Motor neuron (in vitro differentiated cells): ENCODE measurements at regions not wholly inside any gene's neighbourhood (a gene's known extent, or its start where the extent isn't known, plus 50 kb on each side); places are given as distances from the start of the nearest gene placed in this dataset.

ENCODE experiments used
- ATAC-seq, 8 experiments: fragments of 200-7000 bp; cut with Tn5 transposase; replicated peaks in 6 of 8; 2 replicates each; pipeline ENCODE4 v1.8.0; 2021; ENCODE audit warnings: mild to moderate bottlenecking in 8 of 8, moderate library complexity in 8 of 8
- H3K27ac ChIP-seq, 2 donors: fragments of 250-450 bp; sonication (Bioruptor Pico); 2 replicates each; pipeline ENCODE4 v1.9.0; 2021; ENCODE audit warnings: antibody characterized with exemption in 2 of 2, mild to moderate bottlenecking in 2 of 2, moderate library complexity in 1 of 2
- H3K4me1 ChIP-seq, 2 donors: fragments of 250-450 bp; sonication (Bioruptor Pico); replicated peaks in 1 of 2; 2 replicates each; pipeline ENCODE4 v1.6.1; 2021; ENCODE audit warnings: antibody characterized with exemption in 2 of 2, mild to moderate bottlenecking in 2 of 2, moderate library complexity in 1 of 2
- H3K4me3 ChIP-seq, 5 donors: fragments of 250-450 bp; sonication (Bioruptor Pico); 2 replicates each; pipeline ENCODE4 v1.9.0; 2021; ENCODE audit warnings: antibody characterized with exemption in 5 of 5, mild to moderate bottlenecking in 5 of 5, moderate library complexity in 4 of 5
- WGBS, 10 experiments: fragments of 450-650 bp; shearing (Covaris generic); methylation state at CpG; one replicate each; pipeline ENCODE4 v1.0.0; 2022; 5-methylcytosine and 5-hydroxymethylcytosine counted together
- in situ Hi-C, 9 experiments: fragments of 400-800 bp; cut with MboI; loops; one replicate each; pipeline ENCODE4 v1.15.0; 2021; ENCODE audit warnings: low sequenced_read_pairs in 9 of 9, low pct_unique_long_range_greater_than_20kb in 2 of 9; ENCODE audit not compliant: unreplicated experiment in 9 of 9

GRCh38 chr5:61596265-61596664 lies 264.2 kb downstream of the ZSWIM6 start:
- in situ Hi-C loops = no loop called here
- Histone ChIP-seq H3K4me3 (no peak overlapping the region), H3K4me1 (peaks cover 0 to 11% of the 10 kb centered on the region in 2 donors), H3K27ac (no peak overlapping the region)
- no peak for ATAC-seq
- WGBS, 10 experiments = 0 to 100% (median 100%) methylated on average over 1 of the region's 1 CpG; no CpG with 5 or more reads in 4 of the 10 experiments

DNA sequence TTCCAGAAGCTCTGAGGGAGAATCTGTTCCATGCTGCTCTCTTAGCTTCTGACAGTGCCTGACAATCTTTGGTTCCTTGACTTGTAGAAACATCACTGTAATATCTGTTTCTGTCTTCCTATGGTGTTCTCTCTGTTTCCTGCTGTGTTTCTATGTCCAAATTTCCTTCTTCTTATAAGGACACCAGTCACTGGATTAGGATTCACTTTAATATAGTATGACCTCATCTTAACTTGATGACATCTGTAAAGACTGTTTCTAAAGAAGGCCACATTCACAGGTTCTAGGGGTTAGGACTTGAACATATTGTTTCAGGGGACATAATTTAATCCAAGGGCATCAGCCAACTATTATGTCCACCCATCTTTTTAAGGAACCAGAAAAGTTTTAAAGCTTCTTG lies 265.6 kb downstream of the ZSWIM6 start:
- in situ Hi-C loops = no loop called here
- Histone ChIP-seq H3K27ac (no peak overlapping the region), H3K4me1 (peaks cover 0 to 11% of the 10 kb centered on the region in 2 donors), H3K4me3 (no peak overlapping the region)
- no peak for ATAC-seq

GRCh38 chr5:61598126-61598525 lies 266.1 kb downstream of the ZSWIM6 start:
- H3K4me3 ChIP-seq = no peak overlapping the region
- H3K4me1 ChIP-seq = peaks cover 0 to 11% of the 10 kb centered on the region in 2 donors
- in situ Hi-C loops = no loop called here
- H3K27ac ChIP-seq = no peak overlapping the region
- 100% methylated on average over 1 to 2 of the region's 3 CpGs; no CpG with 5 or more reads in 6 of the 10 experiments for WGBS, 10 experiments
- no peak for ATAC-seq

DNA sequence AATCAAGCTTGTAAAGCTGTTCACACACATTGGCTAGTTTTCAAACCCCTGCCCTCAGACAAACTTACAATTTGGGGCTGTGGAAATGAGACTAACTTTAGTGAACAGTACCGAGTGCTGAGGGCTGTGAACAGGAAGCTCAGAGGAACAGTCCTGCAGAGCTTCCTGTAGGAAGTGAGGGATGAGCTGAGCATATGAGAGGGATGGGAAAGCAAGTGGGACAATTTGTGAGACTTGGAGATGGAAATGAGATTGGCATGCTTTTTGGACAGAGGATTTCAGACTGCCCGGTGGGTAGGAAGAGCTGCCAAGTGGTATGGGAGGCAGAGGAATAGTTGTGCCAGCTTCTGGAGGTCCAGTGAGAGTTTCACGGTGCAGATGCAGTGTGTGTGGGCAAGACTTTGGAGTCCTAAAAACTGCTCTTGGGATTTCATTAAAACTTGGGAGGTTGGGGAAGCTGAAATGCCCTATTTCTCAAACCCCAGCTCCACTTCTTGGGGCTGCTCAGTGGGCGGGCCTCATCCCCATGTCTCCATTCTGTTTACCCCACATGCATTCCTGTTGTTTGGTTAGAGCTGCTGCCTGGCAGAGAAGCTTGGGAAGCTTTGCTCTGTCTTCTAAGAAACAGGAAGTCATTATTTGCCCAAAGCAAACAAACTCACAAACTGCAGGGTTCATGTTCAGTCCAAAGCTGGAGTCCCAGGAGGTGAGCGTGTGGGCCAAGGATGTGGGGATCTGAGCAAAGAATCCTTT lies 267.5 kb downstream of the ZSWIM6 start:
- Histone ChIP-seq H3K4me1 (peaks cover 3 to 19% of the 10 kb centered on the region in 2 donors), H3K27ac (no peak overlapping the region), H3K4me3 (no peak overlapping the region)
- in situ Hi-C loops = no loop called here
- WGBS, 10 experiments = 0 to 100% (median 89%) methylated on average over 1 to 5 of the region's 5 CpGs; no CpG with 5 or more reads in 3 of the 10 experiments
- peak in 4 of 8 experiments; percentile 66 to 90 (median 77) for ATAC-seq

- peak in 3 of 8 experiments; percentile 34 to 40 (median 36) for ATAC-seq
- H3K4me1 ChIP-seq = peaks cover 3 to 21% of the 10 kb centered on the region in 2 donors
- no peak overlapping the region for H3K4me3 ChIP-seq
- in situ Hi-C loops = no loop called here
- H3K27ac ChIP-seq = no peak overlapping the region
Observed at GRCh38 chr5:61600123-61600444, 268.0 kb downstream of the ZSWIM6 start.

DNA sequence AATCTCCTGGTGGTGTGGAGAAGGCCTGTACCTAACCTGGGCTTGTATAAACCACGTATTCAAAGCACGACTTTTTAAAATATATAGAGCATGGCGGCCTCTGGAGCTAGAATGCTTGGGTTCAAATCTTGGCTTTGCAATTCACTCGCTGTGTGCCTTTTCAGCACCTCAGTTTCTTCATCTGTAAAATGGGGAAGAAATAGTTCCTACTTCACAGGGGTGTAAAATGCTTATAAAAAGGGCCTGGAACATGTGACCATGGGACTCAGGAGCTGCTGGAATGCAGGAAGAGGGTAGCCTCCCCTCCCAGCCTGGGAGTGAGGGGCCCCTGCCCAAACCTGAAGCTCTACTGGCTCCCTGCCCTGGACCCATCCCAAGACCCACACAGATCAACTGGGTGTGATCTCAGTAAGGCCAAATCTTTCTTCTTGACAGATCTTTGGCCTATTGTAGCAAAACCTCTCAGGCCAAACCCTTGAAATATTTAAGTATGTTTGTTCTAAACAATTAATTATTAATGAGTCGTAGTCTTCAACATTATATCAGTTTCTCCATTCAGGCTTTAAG lies 269.0 kb downstream of the ZSWIM6 start:
- no peak for ATAC-seq
- H3K4me3 ChIP-seq = no peak overlapping the region

GRCh38 chr5:61603211-61603908 lies 271.3 kb downstream of the ZSWIM6 start:
- Histone ChIP-seq H3K4me1 (peaks cover 3 to 24% of the 10 kb centered on the region in 2 donors), H3K27ac (no peak overlapping the region), H3K4me3 (no peak overlapping the region)
- WGBS, 10 experiments = 11 to 90% (median 68%) methylated on average over 2 to 5 of the region's 6 CpGs
- peak in 5 of 8 experiments; percentile 19 to 60 (median 52) for ATAC-seq
- in situ Hi-C loops = no loop called here

More for the DNA sequence above, 269.0 kb downstream of the ZSWIM6 start:
- in situ Hi-C loops = no loop called here
- Histone ChIP-seq H3K4me1 (peaks cover 3 to 24% of the 10 kb centered on the region in 2 donors), H3K27ac (no peak overlapping the region)
- WGBS, 10 experiments = 30 to 100% (median 87%) methylated on average over 1 to 5 of the region's 5 CpGs; no CpG with 5 or more reads in 1 of the 10 experiments

DNA sequence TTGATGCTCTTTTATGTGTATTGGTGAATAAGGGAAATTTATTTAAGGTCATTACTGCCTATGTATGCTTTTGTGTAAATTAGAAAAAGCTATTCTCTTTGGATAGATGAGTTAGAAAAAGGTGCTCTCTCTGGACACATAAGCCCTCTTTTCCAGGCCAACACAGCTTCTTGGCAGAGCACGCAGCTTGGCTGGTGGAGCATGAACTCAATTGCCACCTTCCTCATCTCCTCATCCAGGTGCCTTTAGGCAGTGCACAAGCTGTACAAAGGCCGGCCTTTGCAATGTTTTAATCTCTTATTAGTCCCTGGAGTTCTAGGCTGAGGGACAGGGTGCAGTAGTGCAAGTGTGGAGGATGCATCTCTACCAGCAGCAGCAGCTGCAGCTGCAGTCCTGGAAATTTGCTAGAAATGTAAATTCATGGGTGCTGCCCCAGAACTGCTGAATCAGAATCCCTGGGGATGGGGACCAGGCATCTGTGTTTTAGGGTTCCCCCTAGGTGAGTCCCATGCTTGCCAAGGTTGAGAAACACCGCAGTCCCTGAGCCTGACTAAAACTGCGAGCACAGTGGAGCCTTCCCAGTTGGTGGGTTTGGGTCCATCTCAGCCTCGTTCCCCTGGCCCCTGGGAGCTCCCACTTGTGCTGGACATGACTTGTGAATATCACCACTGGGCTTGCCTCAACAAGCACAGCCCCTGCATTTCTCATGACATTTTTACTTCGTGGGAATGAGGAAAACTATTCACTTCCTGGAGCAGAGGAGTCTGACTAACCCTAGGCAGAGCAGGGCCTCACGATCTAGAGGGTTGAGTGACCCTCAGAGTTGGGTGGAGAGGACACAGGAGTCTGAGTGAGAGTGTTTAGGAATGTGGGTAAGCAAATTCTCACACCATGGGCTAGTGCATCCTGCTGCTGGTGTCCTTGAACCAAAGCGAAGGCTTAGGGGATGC lies 272.3 kb downstream of the ZSWIM6 start:
- Histone ChIP-seq H3K4me3 (no peak overlapping the region), H3K4me1 (peaks cover 6 to 24% of the 10 kb centered on the region in 2 donors), H3K27ac (no peak overlapping the region)
- peak in 2 of 8 experiments; percentile 29 to 51 for ATAC-seq
- in situ Hi-C loops = no loop called here
- WGBS, 10 experiments = 17 to 100% (median 88%) methylated on average over 1 to 5 of the region's 8 CpGs; no CpG with 5 or more reads in 1 of the 10 experiments

GRCh38 chr5:61609840-61610677 lies 278.0 kb downstream of the ZSWIM6 start:
- in situ Hi-C loops = no loop called here
- H3K4me3 ChIP-seq = peak overlapping the region in 2 of 5 donors; percentile 0 to 3
- H3K4me1 ChIP-seq = peaks cover 33 to 44% of the 10 kb centered on the region in 2 donors
- 29 to 100% (median 61%) methylated on average over 1 to 8 of the region's 9 CpGs for WGBS, 10 experiments
- ATAC-seq = peak in 5 of 8 experiments; percentile 53 to 69 (median 58)
- peak overlapping the region in 1 of 2 donors; percentile 61 for H3K27ac ChIP-seq

- H3K4me1 ChIP-seq = peaks cover 29 to 46% of the 10 kb centered on the region in 2 donors
- in situ Hi-C loops = no loop called here
- H3K4me3 ChIP-seq = peak overlapping the region in 2 of 5 donors; percentile 0 to 3
- peak in 3 of 8 experiments; percentile 2 to 5 (median 5) for ATAC-seq
- H3K27ac ChIP-seq = peak overlapping the region in 1 of 2 donors; percentile 61
- 54 to 96% (median 77%) methylated on average over 1 to 6 of the region's 7 CpGs; no CpG with 5 or more reads in 4 of the 10 experiments for WGBS, 10 experiments
Observed at GRCh38 chr5:61610678-61611024, 278.6 kb downstream of the ZSWIM6 start.

GRCh38 chr5:61612431-61612830 lies 280.4 kb downstream of the ZSWIM6 start:
- in situ Hi-C loops = no loop called here
- WGBS, 10 experiments = 0 to 83% (median 37%) methylated on average over 1 to 8 of the region's 8 CpGs; no CpG with 5 or more reads in 1 of the 10 experiments
- Histone ChIP-seq H3K4me3 (no peak overlapping the region), H3K4me1 (peaks cover 31 to 52% of the 10 kb centered on the region in 2 donors), H3K27ac (peak overlapping the region in 1 of 2 donors; percentile 24)
- ATAC-seq = peak in 7 of 8 experiments; percentile 63 to 91 (median 86)

DNA sequence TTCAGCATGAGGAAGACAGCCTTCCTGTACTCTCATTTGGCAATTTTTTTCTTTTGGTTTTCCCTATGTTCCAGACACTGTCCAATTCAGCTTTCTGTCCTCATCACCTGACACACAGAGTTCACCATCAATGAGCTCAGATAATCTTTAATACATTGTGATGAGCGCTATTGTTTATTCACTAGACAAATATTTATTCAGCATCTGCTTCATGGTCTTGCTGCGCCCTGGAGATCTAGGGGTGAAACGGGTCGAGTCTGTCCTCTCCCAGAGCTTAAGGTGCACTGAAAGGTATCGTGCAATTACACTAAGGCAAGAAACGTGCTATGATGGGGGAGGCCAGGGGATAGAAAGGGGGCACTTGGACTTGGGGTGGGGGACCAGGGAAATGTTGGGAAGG lies 281.6 kb downstream of the ZSWIM6 start:
- no peak for ATAC-seq
- in situ Hi-C loops = no loop called here
- Histone ChIP-seq H3K4me1 (peaks cover 31 to 49% of the 10 kb centered on the region in 2 donors), H3K4me3 (no peak overlapping the region), H3K27ac (no peak overlapping the region)
- 60 to 100% (median 87%) methylated on average over 1 to 5 of the region's 6 CpGs; no CpG with 5 or more reads in 4 of the 10 experiments for WGBS, 10 experiments
